ENCODE measurements at regions not wholly inside any gene's neighbourhood (a gene's known extent, or its start where the extent isn't known, plus 50 kb on each side); places are given as distances from the start of the nearest gene placed in this dataset.

GRCh38 chr5:88119535-88120125, 149.0 kb downstream of the TMEM161B start:
- POLR2A ChIA-PET: no interaction called here
- FAIRE-seq (no peak), ATAC-seq (no peak), DNase-seq (ENCODE audit: low read depth in 1 of 2, low spot score in 1 of 2) (no peak)
- no peaks in the 10 kb centered on the region for H3K9me3 ChIP-seq
- H3K4me1 ChIP-seq: no peaks in the 10 kb centered on the region
- TF ChIP-seq JUN (IDR thresholded peaks at IDR 0.05) (no peak), MAX (IDR thresholded peaks at IDR 0.05) (no peak), SMC3 (IDR thresholded peaks at IDR 0.05) (no peak), KDM1A (IDR thresholded peaks at IDR 0.05; ENCODE audit: low read depth) (no peak), NFE2L2 (conservative IDR thresholded peaks at IDR 0.05; ENCODE audit: low read length) (no peak), RARB (CRISPR knock-in tag; IDR thresholded peaks at IDR 0.05) (no peak)
- H3K4me3 ChIP-seq: no peak overlapping the region
- WGBS (ENCODE audit: missing lambda C conversion rate): 29% methylated on average over 4 of the region's 4 CpGs
- H3K27ac ChIP-seq: no peak overlapping the region
- H3K4me2 ChIP-seq: no peak overlapping the region
- CTCF ChIA-PET: interaction anchor here (1.2 kb wide), 1 partner anchor 21 kb away, joined by 3 read pairs; no protein-coding TSS in a partner anchor

- DNase-seq (ENCODE audit: low read depth in 1 of 2, low spot score in 1 of 2) (no peak), FAIRE-seq (no peak), ATAC-seq (no peak)
- Histone ChIP-seq H3K27ac (no peak overlapping the region), H3K4me3 (no peak overlapping the region), H3K4me2 (no peak overlapping the region), H3K4me1 (no peaks in the 10 kb centered on the region), H3K9me3 (no peaks in the 10 kb centered on the region)
- TF ChIP-seq FOSB (CRISPR knock-in tag; IDR thresholded peaks at IDR 0.05): no peak
- no peak for TF ChIP-seq E2F6 (IDR thresholded peaks at IDR 0.05; ENCODE audit: borderline replicate concordance, low read depth)
- no peak for TF ChIP-seq TFCP2L1 (CRISPR knock-in tag; IDR thresholded peaks at IDR 0.05)
- no peak for TF ChIP-seq MAFK (IDR thresholded peaks at IDR 0.05; ENCODE audit: partially characterized antibody)
- TF ChIP-seq GATA3 (IDR thresholded peaks at IDR 0.05; ENCODE audit: borderline replicate concordance): no peak
- TF ChIP-seq CTCF (IDR thresholded peaks at IDR 0.05): no peak
- no peak for TF ChIP-seq ZFP36 (IDR thresholded peaks at IDR 0.05; ENCODE audit: borderline replicate concordance, partially characterized antibody)
- TF ChIP-seq EP300 (IDR thresholded peaks at IDR 0.05): no peak
- TF ChIP-seq JUN (IDR thresholded peaks at IDR 0.05): no peak
- no peak for TF ChIP-seq RNF2 (IDR thresholded peaks at IDR 0.05; ENCODE audit: borderline replicate concordance, low read depth)
- no peak for TF ChIP-seq SMC3 (IDR thresholded peaks at IDR 0.05)
- TF ChIP-seq USF2 (IDR thresholded peaks at IDR 0.05): no peak
- ChIA-PET CTCF (no interaction called here), POLR2A (no interaction called here)
- 15% methylated on average over 2 of the region's 2 CpGs for WGBS (ENCODE audit: missing lambda C conversion rate)
These were observed 150.5 kb downstream of the TMEM161B start for GRCh38 chr5:88118179-88118578.

- no peak for FAIRE-seq
- ATAC-seq: no peak
- no peak overlapping the region for H3K4me3 ChIP-seq
- H3K4me2 ChIP-seq: no peak overlapping the region
- DNase-seq (ENCODE audit: low read depth in 1 of 2, low spot score in 1 of 2): no peak
- no peaks in the 10 kb centered on the region for H3K4me1 ChIP-seq
- no peak overlapping the region for H3K27ac ChIP-seq
- CTCF ChIA-PET: no interaction called here
- H3K9me3 ChIP-seq: no peaks in the 10 kb centered on the region
- POLR2A ChIA-PET: no interaction called here
- TF ChIP-seq RCOR1 (IDR thresholded peaks at IDR 0.05; ENCODE audit: low read depth, low read length): no peak
- no peak for TF ChIP-seq ZC3H11A (IDR thresholded peaks at IDR 0.05)
- TF ChIP-seq EHMT2 (IDR thresholded peaks at IDR 0.05; ENCODE audit: low read depth): no peak
- no peak for TF ChIP-seq MAFK (IDR thresholded peaks at IDR 0.05; ENCODE audit: partially characterized antibody)
- TF ChIP-seq PBX3 (IDR thresholded peaks at IDR 0.05): no peak
- no peak for TF ChIP-seq ZNF302 (CRISPR knock-in tag; IDR thresholded peaks at IDR 0.05)
- TF ChIP-seq CBX8 (IDR thresholded peaks at IDR 0.05): no peak
- no peak for TF ChIP-seq MYC (IDR thresholded peaks at IDR 0.05; ENCODE audit: borderline replicate concordance, low read length)
- TF ChIP-seq MAZ (IDR thresholded peaks at IDR 0.05; ENCODE audit: borderline replicate concordance, low read depth, low read length): no peak
- no peak for TF ChIP-seq REST (IDR thresholded peaks at IDR 0.05)
- no peak for TF ChIP-seq USF2 (IDR thresholded peaks at IDR 0.05)
- no peak for TF ChIP-seq SREBF2 (IDR thresholded peaks at IDR 0.05)
- TF ChIP-seq NR3C1 (IDR thresholded peaks at IDR 0.05): no peak
- no peak for TF ChIP-seq HDAC2 (IDR thresholded peaks at IDR 0.05)
These were observed 151.1 kb downstream of the TMEM161B start for GRCh38 chr5:88117546-88117945.
